ENCODE measurements at regions not wholly inside any gene's neighbourhood (a gene's known extent, or its start where the extent isn't known, plus 50 kb on each side); places are given as distances from the start of the nearest gene placed in this dataset.

GRCh38 chr6:74451953-74452352 is 753.9 kb downstream of the COL12A1 start:
- TF ChIP-seq CTCF (IDR thresholded peaks at IDR 0.05; ENCODE audit: low read depth, low read length, poor library complexity, severe bottlenecking) (no peak), EZH2phosphoT487 (IDR thresholded peaks at IDR 0.05; ENCODE audit: borderline replicate concordance, low read length) (no peak)
